NAMALWA (cell line): ENCODE measurements at regions not wholly inside any gene's neighbourhood (a gene's known extent, or its start where the extent isn't known, plus 50 kb on each side); places are given as distances from the start of the nearest gene placed in this dataset.
"Not testable (repeated sequence)": the region's sequence is repeated elsewhere in the genome, so short reads cannot be mapped to it uniquely, and the experiment has no call there.

Source experiments
- DNase-seq: peaks from one replicate; pipeline ENCODE4 v3.0.0-alpha.2; 2015; ENCODE audit warnings: low spot score

GRCh38 chr20:19114410-19114809 lies 98.0 kb upstream of the SLC24A3 start:
- peak; percentile 2 for DNase-seq

DNA sequence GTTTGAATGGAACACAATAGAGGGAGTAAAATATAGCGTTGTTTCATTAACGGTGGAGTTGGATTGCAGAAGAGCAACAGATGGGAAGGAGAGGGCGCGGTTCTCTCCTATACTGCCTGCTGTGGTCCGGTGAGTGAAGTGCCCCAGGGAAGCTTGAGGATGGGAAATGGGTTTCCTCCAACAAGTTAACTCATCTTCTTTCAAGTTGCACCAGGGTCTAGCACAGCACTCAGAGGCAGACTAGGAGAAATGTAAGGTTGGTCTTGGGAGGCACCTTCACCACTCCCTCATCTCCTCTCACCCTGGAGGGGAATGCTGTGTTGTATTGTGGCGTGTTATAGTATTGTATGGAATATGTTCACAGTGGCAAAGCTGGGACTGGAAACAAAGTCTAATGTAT lies 96.9 kb upstream of the SLC24A3 start:
- DNase-seq, result no peak

- DNase-seq, result no peak
Observed at GRCh38 chr20:19120011-19120410, 92.4 kb upstream of the SLC24A3 start.

DNA sequence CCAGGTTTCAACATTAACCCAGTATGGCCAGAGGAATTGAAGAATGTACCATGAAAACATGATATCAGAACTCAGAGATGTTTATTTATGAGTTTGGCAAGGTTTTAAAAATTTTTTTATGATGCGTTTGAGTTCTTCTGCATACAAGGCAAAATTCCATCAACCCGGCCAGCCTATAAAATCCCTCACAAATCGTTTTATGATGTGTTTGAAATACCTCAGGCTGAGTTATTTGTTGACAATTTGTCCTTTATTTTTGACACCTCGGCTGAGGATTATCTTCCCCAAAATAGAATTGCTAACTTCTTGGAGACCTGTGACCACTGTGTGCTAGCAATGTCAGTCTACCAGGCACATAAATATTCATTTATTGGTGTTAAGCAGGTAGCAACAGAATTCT lies 91.9 kb upstream of the SLC24A3 start:
- DNase-seq, result no peak

DNA sequence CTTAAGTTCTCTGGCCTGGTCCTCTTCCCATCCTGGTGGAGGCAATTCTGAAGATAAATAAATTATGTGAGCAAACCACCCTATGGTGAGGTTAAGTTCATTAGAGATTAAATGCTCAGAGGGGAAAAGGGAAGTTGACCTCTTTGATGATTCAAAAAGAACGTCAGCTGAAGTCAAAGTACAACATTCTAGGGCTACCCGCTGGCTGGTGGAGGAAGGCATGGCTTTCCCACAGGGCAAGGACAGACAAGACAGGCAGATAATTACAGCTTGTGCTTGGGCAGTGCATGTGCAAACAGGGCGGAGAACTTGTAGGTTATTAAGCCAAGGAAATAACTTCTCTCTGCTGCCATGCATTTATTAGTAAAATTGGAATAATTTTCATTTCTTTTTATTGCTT lies 91.0 kb upstream of the SLC24A3 start:
- no peak for DNase-seq

DNA sequence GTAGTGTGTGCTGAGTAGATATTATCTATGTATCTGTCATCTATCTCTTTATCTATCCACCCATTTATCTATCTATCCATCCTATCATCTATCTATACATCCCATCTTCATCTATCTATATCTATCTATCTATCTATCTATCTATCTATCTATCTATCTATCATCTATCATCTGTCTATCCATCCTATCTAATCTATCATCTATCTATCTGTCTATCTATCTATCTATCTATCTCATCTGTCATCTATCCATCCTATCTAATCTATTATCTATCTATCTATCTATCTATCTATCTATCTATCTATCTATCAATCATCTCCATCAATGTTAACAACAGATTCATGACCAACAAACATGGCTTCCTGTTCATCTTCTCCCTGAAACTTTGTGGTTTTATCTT lies 90.5 kb upstream of the SLC24A3 start:
- no peak for DNase-seq

- no peak for DNase-seq
Observed at GRCh38 chr20:19122395-19122794, 90.0 kb upstream of the SLC24A3 start.

GRCh38 chr20:19125508-19125907 lies 86.9 kb upstream of the SLC24A3 start:
- DNase-seq, result no peak

- no peak for DNase-seq
Observed at GRCh38 chr20:19129306-19129705, 83.1 kb upstream of the SLC24A3 start.

DNA sequence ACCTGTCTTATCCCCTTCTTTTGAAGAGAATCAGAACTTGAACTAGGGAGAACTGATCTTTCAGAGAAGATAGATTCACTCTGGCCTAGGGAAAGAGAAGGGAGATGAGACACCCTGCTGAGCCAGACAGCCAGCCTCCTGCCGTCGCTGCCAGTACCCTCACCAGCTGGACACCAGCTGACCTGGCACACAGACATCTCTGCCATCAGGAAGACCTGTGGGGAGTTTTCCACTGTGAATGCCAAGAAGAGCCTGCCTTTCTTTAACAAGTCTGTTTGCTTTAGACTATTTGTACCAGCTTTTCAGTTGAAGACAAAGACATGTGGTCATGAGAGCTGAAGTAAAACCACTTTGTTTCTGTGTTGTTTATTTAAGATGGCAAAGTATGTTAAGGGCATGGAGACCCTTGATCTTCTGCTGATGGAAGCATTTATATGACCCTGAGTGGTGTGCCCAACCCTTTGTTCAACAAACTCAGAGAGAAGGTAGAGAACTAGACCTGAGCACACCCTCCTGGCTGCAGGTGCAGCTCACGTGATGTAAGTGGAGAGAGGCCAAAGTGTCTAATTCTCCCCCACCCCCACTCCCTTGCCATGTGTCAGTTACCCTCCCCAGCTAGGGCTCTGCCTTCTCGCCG lies 82.3 kb upstream of the SLC24A3 start:
- no peak for DNase-seq

- DNase-seq, result no peak
Observed at GRCh38 chr20:19130613-19130984, 81.8 kb upstream of the SLC24A3 start.

DNA sequence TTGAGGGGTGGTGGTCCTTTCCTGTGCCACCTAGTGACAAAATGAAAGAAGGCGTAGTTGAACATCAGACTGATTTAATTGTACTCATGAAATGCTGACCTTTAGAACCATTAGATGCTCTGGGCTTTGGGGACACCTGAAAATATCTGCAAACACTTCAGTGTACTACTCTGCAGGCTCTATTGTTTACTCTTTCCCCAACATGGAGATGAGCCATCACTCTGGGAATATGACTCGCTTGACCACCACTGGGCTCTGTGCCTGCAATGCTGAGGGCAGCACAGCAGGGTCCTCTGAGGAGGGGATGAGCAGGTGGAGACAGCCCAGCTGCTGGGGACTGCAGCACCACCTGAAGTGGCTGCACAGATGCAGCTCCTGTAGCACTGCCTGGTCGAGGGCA lies 74.8 kb upstream of the SLC24A3 start:
- DNase-seq, result no peak

DNA sequence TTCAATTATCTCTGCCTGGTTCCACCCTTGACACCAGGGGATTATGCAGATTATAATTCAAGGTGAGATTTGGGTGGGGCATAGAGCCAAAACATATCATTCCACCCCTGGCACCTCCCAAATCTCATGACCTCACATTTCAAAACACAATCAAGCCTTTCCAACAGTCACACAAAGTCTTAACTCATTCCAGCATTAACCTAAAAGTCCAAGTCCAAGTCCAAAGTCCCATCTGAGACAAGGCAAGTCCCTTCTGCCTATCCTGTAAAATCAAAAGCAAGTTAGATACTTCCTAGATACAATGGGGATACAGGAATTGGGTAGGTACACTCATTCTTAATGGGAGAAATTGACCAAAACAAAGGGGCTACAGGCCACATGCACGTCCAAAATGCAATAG lies 73.7 kb upstream of the SLC24A3 start:
- DNase-seq, result no peak

DNA sequence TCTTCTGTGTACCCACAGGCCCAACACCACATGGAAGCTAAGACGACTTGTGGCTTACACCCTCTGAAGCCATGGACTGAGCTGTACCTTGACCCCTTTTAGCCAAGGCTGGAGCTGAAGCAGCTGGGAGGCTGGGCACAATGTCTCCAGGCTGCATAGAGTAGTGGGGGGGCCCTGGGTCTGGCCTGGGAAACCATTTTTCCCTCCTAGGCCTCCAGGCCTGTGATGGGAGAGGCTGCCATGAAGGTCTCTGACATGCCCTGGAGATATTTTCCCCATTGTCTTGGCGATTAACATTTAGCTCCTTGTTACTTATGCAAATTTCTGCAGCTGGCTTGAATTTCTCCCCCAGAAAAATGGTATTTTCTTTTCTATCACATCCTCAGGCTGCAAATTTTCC lies 72.9 kb upstream of the SLC24A3 start:
- not testable (repeated sequence) for DNase-seq

DNA sequence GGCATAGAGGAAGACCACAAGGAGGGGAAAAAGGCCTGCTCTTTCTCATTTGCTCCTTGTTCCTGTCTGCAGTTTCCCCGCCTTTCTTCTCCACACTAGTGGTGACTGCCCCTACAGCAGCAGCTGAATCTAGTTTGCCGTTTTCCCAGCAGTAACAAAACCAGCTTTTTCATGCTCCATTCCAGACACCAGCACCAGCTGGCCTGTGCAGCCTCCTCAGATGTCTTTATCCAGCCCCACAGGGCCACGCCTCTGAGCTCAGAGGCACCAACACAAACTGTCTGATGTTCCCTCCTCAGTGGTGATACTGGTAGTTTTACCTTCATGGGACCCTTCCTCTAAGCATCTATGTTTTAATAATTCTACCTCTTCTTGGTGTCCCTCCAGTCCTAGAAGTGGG lies 70.4 kb upstream of the SLC24A3 start:
- DNase-seq, result no peak

GRCh38 chr20:19143890-19144289 lies 68.6 kb upstream of the SLC24A3 start:
- no peak for DNase-seq

DNA sequence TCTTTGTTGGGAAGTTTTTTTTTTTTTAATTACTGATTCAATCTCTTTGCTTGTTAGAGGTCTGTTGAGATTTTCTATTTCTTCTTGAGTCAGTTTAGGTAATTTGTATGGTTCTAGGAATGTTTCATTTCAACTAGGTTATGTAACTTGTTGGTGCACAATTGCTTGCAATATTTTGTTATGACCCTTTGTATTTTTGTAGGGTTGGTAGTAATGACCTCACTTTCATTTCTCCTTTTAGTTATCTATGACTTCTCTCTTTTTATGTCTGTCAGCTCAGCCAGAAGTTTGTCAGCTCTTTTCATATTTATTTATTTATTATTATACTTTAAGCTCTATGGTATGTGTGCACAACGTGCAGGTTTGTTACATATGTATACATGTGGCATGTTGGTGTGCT lies 51.1 kb upstream of the SLC24A3 start:
- DNase-seq, result no peak
